ENCODE measurements at regions not wholly inside any gene's neighbourhood (a gene's known extent, or its start where the extent isn't known, plus 50 kb on each side); places are given as distances from the start of the nearest gene placed in this dataset.

DNA sequence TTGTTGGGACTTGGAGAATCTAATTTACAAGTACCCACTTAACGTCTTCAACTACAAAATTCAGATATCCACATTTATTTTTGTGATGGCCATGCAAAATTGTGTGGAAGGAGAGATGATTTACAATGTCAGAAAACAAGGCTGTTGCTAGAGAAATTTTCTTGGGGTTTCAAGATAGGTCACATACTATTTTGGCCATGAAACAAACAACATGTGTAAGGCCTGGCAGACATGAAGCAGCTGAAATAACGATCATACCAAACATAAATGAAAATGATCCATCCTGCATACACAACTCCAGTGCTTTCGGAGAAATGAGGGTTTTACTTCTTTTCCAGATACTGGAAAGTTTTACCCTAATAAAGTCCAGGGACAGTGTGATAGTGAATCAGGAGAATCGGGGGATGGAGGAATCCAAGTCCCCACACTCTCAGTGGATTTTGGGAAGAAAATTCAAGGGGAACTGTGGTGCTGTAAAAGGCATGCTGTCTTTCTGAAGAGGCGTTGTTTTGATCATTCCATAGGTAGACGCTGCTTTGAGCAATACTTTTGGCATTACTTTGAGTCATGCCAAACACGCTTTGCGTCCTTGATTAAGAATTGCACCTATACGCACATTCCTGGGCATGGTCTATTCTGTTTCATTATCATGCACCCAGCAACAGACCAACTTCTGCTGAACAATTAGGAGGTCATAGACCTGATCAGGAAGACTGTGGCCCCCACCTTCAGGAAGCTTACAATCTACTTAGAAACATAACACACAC, 79.4 kb downstream of the POU3F3 start:
- H3K79me2 ChIP-seq (replicated peaks; ENCODE audit: insufficient read depth, low read length) = no peaks in the 10 kb centered on the region
- no peak overlapping the region for H3K27ac ChIP-seq (ENCODE audit: low read length)
- no peaks in the 10 kb centered on the region for H3K27me3 ChIP-seq (ENCODE audit: insufficient read depth, low read depth, low read length)
- H3K36me3 ChIP-seq (ENCODE audit: insufficient read depth, low read length) = no peaks in the 10 kb centered on the region
- H3K9me3 ChIP-seq (ENCODE audit: low read length) = no peaks in the 10 kb centered on the region
- TF ChIP-seq, protein P1, sequence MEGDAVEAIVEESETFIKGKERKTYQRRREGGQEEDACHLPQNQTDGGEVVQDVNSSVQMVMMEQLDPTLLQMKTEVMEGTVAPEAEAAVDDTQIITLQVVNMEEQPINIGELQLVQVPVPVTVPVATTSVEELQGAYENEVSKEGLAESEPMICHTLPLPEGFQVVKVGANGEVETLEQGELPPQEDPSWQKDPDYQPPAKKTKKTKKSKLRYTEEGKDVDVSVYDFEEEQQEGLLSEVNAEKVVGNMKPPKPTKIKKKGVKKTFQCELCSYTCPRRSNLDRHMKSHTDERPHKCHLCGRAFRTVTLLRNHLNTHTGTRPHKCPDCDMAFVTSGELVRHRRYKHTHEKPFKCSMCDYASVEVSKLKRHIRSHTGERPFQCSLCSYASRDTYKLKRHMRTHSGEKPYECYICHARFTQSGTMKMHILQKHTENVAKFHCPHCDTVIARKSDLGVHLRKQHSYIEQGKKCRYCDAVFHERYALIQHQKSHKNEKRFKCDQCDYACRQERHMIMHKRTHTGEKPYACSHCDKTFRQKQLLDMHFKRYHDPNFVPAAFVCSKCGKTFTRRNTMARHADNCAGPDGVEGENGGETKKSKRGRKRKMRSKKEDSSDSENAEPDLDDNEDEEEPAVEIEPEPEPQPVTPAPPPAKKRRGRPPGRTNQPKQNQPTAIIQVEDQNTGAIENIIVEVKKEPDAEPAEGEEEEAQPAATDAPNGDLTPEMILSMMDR (IDR thresholded peaks at IDR 0.05; ENCODE audit: poor library complexity, severe bottlenecking) = no peak
- TF ChIP-seq RAD21 (conservative IDR thresholded peaks at IDR 0.05) (no peak), REST (IDR thresholded peaks at IDR 0.05; ENCODE audit: borderline replicate concordance) (no peak)
- H4K20me1 ChIP-seq (ENCODE audit: insufficient read depth) = no peaks in the 10 kb centered on the region
- H2AFZ ChIP-seq (ENCODE audit: low read depth, low read length) = no peak overlapping the region
- H3K9me2 ChIP-seq (ENCODE audit: insufficient read depth, low read length) = no peaks in the 10 kb centered on the region
- H3K9ac ChIP-seq (ENCODE audit: low read length) = no peak overlapping the region
- H3K4me3 ChIP-seq (ENCODE audit: low read length) = no peak overlapping the region
- no peak overlapping the region for H3K4me2 ChIP-seq (ENCODE audit: low read length)
- H3F3A ChIP-seq (ENCODE audit: insufficient read depth, low read length, poor library complexity, severe bottlenecking) = no peaks in the 10 kb centered on the region

GRCh38 chr2:104936527-104936926, 82.6 kb downstream of the POU3F3 start:
- H4K20me1 ChIP-seq (ENCODE audit: insufficient read depth) = no peaks in the 10 kb centered on the region
- H3K27ac ChIP-seq (ENCODE audit: low read length) = no peak overlapping the region
- H3K4me2 ChIP-seq (ENCODE audit: low read length) = no peak overlapping the region
- H3K27me3 ChIP-seq (ENCODE audit: insufficient read depth, low read depth, low read length) = no peaks in the 10 kb centered on the region
- no peaks in the 10 kb centered on the region for H3K79me2 ChIP-seq (replicated peaks; ENCODE audit: insufficient read depth, low read length)
- no peaks in the 10 kb centered on the region for H3K9me2 ChIP-seq (ENCODE audit: insufficient read depth, low read length)
- H3K9me3 ChIP-seq (ENCODE audit: low read length) = no peaks in the 10 kb centered on the region
- H3K9ac ChIP-seq (ENCODE audit: low read length) = no peak overlapping the region
- TF ChIP-seq MXI1 (conservative IDR thresholded peaks at IDR 0.05; ENCODE audit: poor library complexity, severe bottlenecking) (no peak), RAD21 (conservative IDR thresholded peaks at IDR 0.05) (no peak), REST (IDR thresholded peaks at IDR 0.05; ENCODE audit: borderline replicate concordance) (no peak), SMC3 (conservative IDR thresholded peaks at IDR 0.05; ENCODE audit: poor library complexity) (no peak), EZH2 (IDR thresholded peaks at IDR 0.05; ENCODE audit: borderline replicate concordance, insufficient read depth, low read length, poor library complexity, severe bottlenecking) (no peak), POLR2AphosphoS5 (IDR thresholded peaks at IDR 0.05) (no peak), EP300 (conservative IDR thresholded peaks at IDR 0.05; ENCODE audit: poor library complexity, severe bottlenecking) (no peak), TAF1 (IDR thresholded peaks at IDR 0.05; ENCODE audit: low read depth) (no peak)
- TF ChIP-seq, protein P1 (IDR thresholded peaks at IDR 0.05; ENCODE audit: poor library complexity, severe bottlenecking) = no peak
- H3K4me3 ChIP-seq (ENCODE audit: low read length) = no peak overlapping the region
- no peaks in the 10 kb centered on the region for H3F3A ChIP-seq (ENCODE audit: insufficient read depth, low read length, poor library complexity, severe bottlenecking)
- no peak overlapping the region for H2AFZ ChIP-seq (ENCODE audit: low read depth, low read length)
- no peaks in the 10 kb centered on the region for H3K36me3 ChIP-seq (ENCODE audit: insufficient read depth, low read length)

All from neural cell (in vitro differentiated cells).